HepG2 (cell line): ENCODE measurements at regions not wholly inside any gene's neighbourhood (a gene's known extent, or its start where the extent isn't known, plus 50 kb on each side); places are given as distances from the start of the nearest gene placed in this dataset.

ENCODE experiments used
- ATAC-seq: fragments of 200-7000 bp; cut with Tn5 transposase; 3 replicates; pipeline ENCODE4 v1.9.1; 2020; ENCODE audit warnings: mild to moderate bottlenecking, moderate library complexity
- BruUV-seq: library from RNA; stranded (reverse); fragments of 400-500 nt; replicated peaks from 2 replicates; lab custom pipeline; 2021; lab: Mats Ljungman, UMichigan
- CTCF ChIA-PET: fragments of 300-600 bp; formaldehyde crosslinking; extraction: SDS; loops from one replicate; lab custom pipeline; 2021; ENCODE audit warnings: low total read pairs, inconsistent platforms, low intra/inter-chr PET ratio; lab: Yijun Ruan, JAX
- POLR2A ChIA-PET: fragments of 350-600 bp; sonication (Branson Sonifier 250); formaldehyde crosslinking; loops from one replicate; lab custom pipeline; 2020; ENCODE audit warnings: antibody characterized with exemption, inconsistent platforms; lab: Yijun Ruan, JAX
- DNase-seq: peaks from one replicate; pipeline ENCODE4 v3.0.0-alpha.2; 2015; ENCODE audit warnings: low spot score
- FAIRE-seq: peaks from 3 replicates; lab custom pipeline; 2011; peaks lifted over from hg19 to GRCh38; lab: Jason Lieb, UNC
- H2AFZ ChIP-seq: one replicate; pipeline ENCODE4 v1.6.1; 2011; ENCODE audit warnings: low read length, inconsistent platforms
- H3K27ac ChIP-seq: fragments of 300-600 bp; 3 replicates; pipeline ENCODE4 v1.8.0; 2011; ENCODE audit warnings: mixed run types, mild to moderate bottlenecking, mixed read lengths, low read length, inconsistent platforms; ENCODE audit not compliant: insufficient read depth; ENCODE audit errors: extremely low read length
- H3K27me3 ChIP-seq, 2 experiments: fragments of 200-600 bp in 1 of 2; 2 replicates in 1 of 2; 3 replicates in 1 of 2; pipeline versions ENCODE4 v1.6.0 to v1.8.0; 2011; ENCODE audit warnings: low read length in 2 of 2, mild to moderate bottlenecking in 2 of 2, moderate library complexity in 2 of 2, inconsistent platforms in 1 of 2; ENCODE audit not compliant: insufficient read depth in 2 of 2, control insufficient read depth in 1 of 2
- H3K36me3 ChIP-seq, 2 experiments: fragments of 200-600 bp in 1 of 2; replicated peaks in 1 of 2; 2 replicates in 1 of 2; 3 replicates in 1 of 2; pipeline versions ENCODE4 v1.5.1 to v1.8.0; 2011; ENCODE audit warnings: low read length in 2 of 2, inconsistent platforms in 1 of 2; ENCODE audit not compliant: insufficient read depth in 2 of 2, control insufficient read depth in 1 of 2
- H3K4me1 ChIP-seq: 2 replicates; pipeline ENCODE4 v1.5.1; 2012; ENCODE audit warnings: low read length, inconsistent platforms; ENCODE audit not compliant: insufficient read depth
- H3K4me2 ChIP-seq: 2 replicates; pipeline ENCODE4 v1.6.0; 2011; ENCODE audit warnings: low read depth, low read length, inconsistent platforms
- H3K4me3 ChIP-seq, 3 experiments: fragments of 200-600 bp in 1 of 3; sonication (generic), shearing (Covaris generic) in 1 of 3; replicated peaks in 1 of 3; 2 replicates each; pipeline ENCODE4 v1.5.1; 2011 to 2016; ENCODE audit warnings: low read length in 3 of 3, inconsistent platforms in 2 of 3, low read depth in 2 of 3, mild to moderate bottlenecking in 2 of 3, control low read depth in 1 of 3, mixed read lengths in 1 of 3; ENCODE audit not compliant: insufficient read depth in 1 of 3
- H3K79me2 ChIP-seq: one replicate; pipeline ENCODE4 v1.6.1; 2011; ENCODE audit warnings: low read length, inconsistent platforms; ENCODE audit not compliant: insufficient read depth
- H3K9ac ChIP-seq: 2 replicates; pipeline ENCODE4 v1.6.0; 2011; ENCODE audit warnings: mild to moderate bottlenecking, low read depth, low read length, inconsistent platforms; ENCODE audit not compliant: insufficient read depth
- H3K9me3 ChIP-seq: 2 replicates; pipeline ENCODE4 v1.5.1; 2012; ENCODE audit warnings: mild to moderate bottlenecking, low read length
- H4K20me1 ChIP-seq: 2 replicates; pipeline ENCODE4 v1.6.0; 2011; ENCODE audit warnings: inconsistent platforms, mild to moderate bottlenecking, low read length, moderate library complexity; ENCODE audit not compliant: insufficient read depth
- HNF4A ChIP-seq: sonication (generic); formaldehyde crosslinking; IDR thresholded peaks from 2 replicates; pipeline ENCODE4 v1.4.0; 2020; ENCODE audit warnings: missing genetic modification reagents
- HNF4G ChIP-seq, 2 experiments: sonication (generic) in 1 of 2; formaldehyde crosslinking in 1 of 2; IDR thresholded peaks; 2 replicates each; pipeline versions ENCODE4 v1.4.0 to v1.6.1; 2011 to 2020; ENCODE audit warnings: borderline replicate concordance in 2 of 2, low read depth in 2 of 2, mild to moderate bottlenecking in 2 of 2, low read length in 1 of 2, missing genetic modification reagents in 1 of 2, moderate library complexity in 1 of 2
- MAFF ChIP-seq: IDR thresholded peaks from 2 replicates; pipeline ENCODE4 v1.6.1; 2011; ENCODE audit warnings: low read depth, low read length, improper control_type of control experiment
- MAFK ChIP-seq, 2 experiments: IDR thresholded peaks in 1 of 2; conservative IDR thresholded peaks in 1 of 2; 2 replicates each; pipeline ENCODE4 v1.6.1; 2011; ENCODE audit warnings: improper control_type of control experiment in 2 of 2, low read length in 2 of 2
- MZF1 ChIP-seq: sonication (generic); formaldehyde crosslinking; IDR thresholded peaks from 2 replicates; pipeline ENCODE4 v1.8.1; 2023; ENCODE audit warnings: mild to moderate bottlenecking, missing genetic modification reagents, borderline replicate concordance
- NR2C2 ChIP-seq: sonication (generic); formaldehyde crosslinking; IDR thresholded peaks from 2 replicates; pipeline ENCODE4 v1.4.0; 2020; ENCODE audit warnings: missing genetic modification reagents, mild to moderate bottlenecking, moderate library complexity, borderline replicate concordance
- ZNF563 ChIP-seq: sonication (generic); formaldehyde crosslinking; IDR thresholded peaks from 2 replicates; pipeline ENCODE4 v1.8.0; 2022; ENCODE audit warnings: mild to moderate bottlenecking, moderate library complexity, missing genetic modification reagents
- WGBS: methylation state at CpG from one replicate; pipeline ENCODE4 v1.1.6; 2017; ENCODE audit warnings: low lambda C conversion rate; 5-methylcytosine and 5-hydroxymethylcytosine counted together
- in situ Hi-C: cut with HindIII; loops from 2 replicates; pipeline ENCODE4 v1.10.0; 2017; ENCODE audit warnings: low pct_unique_long_range_greater_than_20kb; ENCODE audit not compliant: extremely low pct_ligation_motif_present
- intact Hi-C: fragments of 100-400 bp; cut with micrococcal nuclease; formaldehyde crosslinking; loops from one replicate; pipeline ENCODE4 v1.10.0; 2022; ENCODE audit not compliant: unreplicated experiment
- TF ChIP-seq, protein P1 (sequence below): sonication (generic); formaldehyde crosslinking; IDR thresholded peaks from 2 replicates; pipeline ENCODE4 v1.4.0; 2020; ENCODE audit warnings: mild to moderate bottlenecking, missing genetic modification reagents
- TF ChIP-seq, protein P2 (sequence below): sonication (generic); formaldehyde crosslinking; IDR thresholded peaks from 2 replicates; pipeline ENCODE4 v1.5.0; 2020; ENCODE audit warnings: missing genetic modification reagents, mild to moderate bottlenecking, borderline replicate concordance
- TF ChIP-seq, protein P3 (sequence below): sonication (generic); formaldehyde crosslinking; IDR thresholded peaks from 2 replicates; pipeline ENCODE4 v1.4.0; 2020; ENCODE audit warnings: missing genetic modification reagents, borderline replicate concordance

DNA sequence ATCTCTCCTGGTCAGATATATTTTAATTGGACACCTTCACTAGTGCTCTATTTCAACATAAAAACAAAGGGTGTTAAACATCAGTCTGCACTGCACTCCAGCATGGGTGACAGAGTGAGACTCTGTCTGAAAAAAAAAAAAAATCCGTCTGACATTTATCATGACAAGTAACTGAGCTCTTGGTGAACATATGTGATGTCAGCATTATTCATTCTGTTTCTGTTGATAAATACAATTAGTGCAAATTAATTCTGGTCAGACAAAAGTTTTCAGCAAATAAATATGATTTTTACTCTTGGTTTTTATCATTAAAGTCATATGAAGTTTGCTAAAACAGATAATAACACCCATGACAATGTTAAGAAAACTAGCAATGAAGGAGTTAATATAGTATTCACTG is 692.8 kb upstream of the GRM3 start:
- no peak overlapping the region for H3K27ac ChIP-seq
- TF ChIP-seq ZNF563, result no peak
- TF ChIP-seq MAFF, result peak; percentile 79
- peak; percentile 50 to 83; a peak in 3 of 4 replicates for TF ChIP-seq MAFK (conservative IDR thresholded peaks at IDR 0.05 in 1 of 2, IDR thresholded peaks at IDR 0.05 in 1 of 2; ENCODE audit: low read length in 2 of 2)
- H3K9ac ChIP-seq, result no peak overlapping the region
- no peaks in the 10 kb centered on the region for H3K79me2 ChIP-seq
- DNase-seq, result no peak
- no peak for ATAC-seq
- no peak overlapping the region for H2AFZ ChIP-seq
- intact Hi-C loops, result no loop called here
- CTCF ChIA-PET, result no interaction called here
- FAIRE-seq, result no peak
- in situ Hi-C loops, result no loop called here
- no peaks in the 10 kb centered on the region for H4K20me1 ChIP-seq
- BruUV-seq, result no TSS peak
- H3K4me1 ChIP-seq, result peaks cover 11% of the 10 kb centered on the region; the same call in 1 of the 2 replicates
- no peaks in the 10 kb centered on the region for H3K36me3 ChIP-seq
- 0% methylated on average over 1 of the region's 1 CpG for WGBS
- H3K27me3 ChIP-seq, result no peaks in the 10 kb centered on the region
- POLR2A ChIA-PET, result no interaction called here
- no peaks in the 10 kb centered on the region for H3K9me3 ChIP-seq
- H3K4me3 ChIP-seq, result no peak overlapping the region
- H3K4me2 ChIP-seq, result no peak overlapping the region

DNA sequence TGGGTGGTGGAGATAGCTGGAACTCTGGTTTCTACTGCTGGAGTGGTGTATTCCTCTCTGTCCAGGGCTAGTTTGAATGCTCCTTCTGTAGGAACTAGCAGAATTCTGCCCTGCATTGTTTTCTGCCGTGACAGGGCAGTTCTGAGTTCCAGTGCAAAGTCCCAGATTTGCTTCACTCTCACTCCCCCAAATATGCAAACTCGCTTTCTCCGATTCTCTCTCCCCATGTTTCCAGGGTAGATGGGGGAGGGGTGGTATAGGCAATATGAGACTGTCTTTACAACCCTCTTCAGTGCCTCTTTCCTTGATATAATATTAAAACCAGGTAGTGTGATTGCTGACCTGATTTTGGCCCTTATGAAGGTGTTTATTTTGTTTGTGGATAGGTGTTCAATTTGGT is 693.3 kb upstream of the GRM3 start:
- WGBS, result 0% methylated on average over 2 of the region's 3 CpGs
- no peak overlapping the region for H2AFZ ChIP-seq
- no peaks in the 10 kb centered on the region for H4K20me1 ChIP-seq
- no peaks in the 10 kb centered on the region for H3K27me3 ChIP-seq
- peaks cover 11% of the 10 kb centered on the region; the same call in 1 of the 2 replicates for H3K4me1 ChIP-seq
- ATAC-seq, result peak; percentile 88
- H3K27ac ChIP-seq, result no peak overlapping the region
- H3K9me3 ChIP-seq, result no peaks in the 10 kb centered on the region
- FAIRE-seq, result no peak
- ChIA-PET CTCF (no interaction called here), POLR2A (no interaction called here)
- H3K4me2 ChIP-seq, result peak overlapping the region; percentile 53; the same call in 1 of the 2 replicates
- no peaks in the 10 kb centered on the region for H3K36me3 ChIP-seq
- DNase-seq, result peak; percentile 19
- H3K9ac ChIP-seq, result no peak overlapping the region
- intact Hi-C loops, result no loop called here
- in situ Hi-C loops, result no loop called here
- BruUV-seq, result no TSS peak
- H3K4me3 ChIP-seq, result no peak overlapping the region
- no peaks in the 10 kb centered on the region for H3K79me2 ChIP-seq
- TF ChIP-seq NR2C2 (CRISPR knock-in tag), result no peak
- peak; percentile 47 for TF ChIP-seq HNF4A
- TF ChIP-seq, protein P1, sequence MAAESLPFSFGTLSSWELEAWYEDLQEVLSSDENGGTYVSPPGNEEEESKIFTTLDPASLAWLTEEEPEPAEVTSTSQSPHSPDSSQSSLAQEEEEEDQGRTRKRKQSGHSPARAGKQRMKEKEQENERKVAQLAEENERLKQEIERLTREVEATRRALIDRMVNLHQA, result no peak
- no peak for TF ChIP-seq MZF1 (CRISPR knock-in tag)
- TF ChIP-seq, protein P2, sequence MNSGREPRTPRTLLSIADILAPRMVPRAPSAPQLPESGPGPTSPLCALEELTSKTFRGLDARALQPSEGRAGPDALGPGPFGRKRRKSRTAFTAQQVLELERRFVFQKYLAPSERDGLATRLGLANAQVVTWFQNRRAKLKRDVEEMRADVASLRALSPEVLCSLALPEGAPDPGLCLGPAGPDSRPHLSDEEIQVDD, result no peak
- TF ChIP-seq, protein P3, sequence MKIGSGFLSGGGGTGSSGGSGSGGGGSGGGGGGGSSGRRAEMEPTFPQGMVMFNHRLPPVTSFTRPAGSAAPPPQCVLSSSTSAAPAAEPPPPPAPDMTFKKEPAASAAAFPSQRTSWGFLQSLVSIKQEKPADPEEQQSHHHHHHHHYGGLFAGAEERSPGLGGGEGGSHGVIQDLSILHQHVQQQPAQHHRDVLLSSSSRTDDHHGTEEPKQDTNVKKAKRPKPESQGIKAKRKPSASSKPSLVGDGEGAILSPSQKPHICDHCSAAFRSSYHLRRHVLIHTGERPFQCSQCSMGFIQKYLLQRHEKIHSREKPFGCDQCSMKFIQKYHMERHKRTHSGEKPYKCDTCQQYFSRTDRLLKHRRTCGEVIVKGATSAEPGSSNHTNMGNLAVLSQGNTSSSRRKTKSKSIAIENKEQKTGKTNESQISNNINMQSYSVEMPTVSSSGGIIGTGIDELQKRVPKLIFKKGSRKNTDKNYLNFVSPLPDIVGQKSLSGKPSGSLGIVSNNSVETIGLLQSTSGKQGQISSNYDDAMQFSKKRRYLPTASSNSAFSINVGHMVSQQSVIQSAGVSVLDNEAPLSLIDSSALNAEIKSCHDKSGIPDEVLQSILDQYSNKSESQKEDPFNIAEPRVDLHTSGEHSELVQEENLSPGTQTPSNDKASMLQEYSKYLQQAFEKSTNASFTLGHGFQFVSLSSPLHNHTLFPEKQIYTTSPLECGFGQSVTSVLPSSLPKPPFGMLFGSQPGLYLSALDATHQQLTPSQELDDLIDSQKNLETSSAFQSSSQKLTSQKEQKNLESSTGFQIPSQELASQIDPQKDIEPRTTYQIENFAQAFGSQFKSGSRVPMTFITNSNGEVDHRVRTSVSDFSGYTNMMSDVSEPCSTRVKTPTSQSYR (CRISPR knock-in tag), result peak; percentile 61; the same call in 1 of the 2 replicates
- 0 out of 2 replicates have a peak, but pooled peaks have one; percentile 17 for TF ChIP-seq HNF4G (IDR thresholded peaks at IDR 0.05; ENCODE audit: borderline replicate concordance, low read depth, low read length)
- TF ChIP-seq HNF4G (CRISPR knock-in tag; IDR thresholded peaks at IDR 0.05; ENCODE audit: borderline replicate concordance, low read depth), result no peak
